CD4-positive, CD25-positive, alpha-beta regulatory T cell (primary cell): ENCODE measurements at regions not wholly inside any gene's neighbourhood (a gene's known extent, or its start where the extent isn't known, plus 50 kb on each side); places are given as distances from the start of the nearest gene placed in this dataset.
"Not testable (repeated sequence)": the region's sequence is repeated elsewhere in the genome, so short reads cannot be mapped to it uniquely, and the experiment has no call there.

ENCODE experiments used
- ATAC-seq, 2 donors: fragments of 150-1000 bp; cut with Tn5 transposase; one replicate each; pipeline ENCODE4 v1.10.0; 2021; ENCODE audit warnings: low read depth in 2 of 2, moderate number of reproducible peaks in 2 of 2, moderate library complexity in 1 of 2
- DNase-seq, 3 donors: peaks; one replicate each; pipeline versions ENCODE4 v3.0.0 to v3.0.0-alpha.2; 2012 to 2022; ENCODE audit warnings: mixed read lengths in 1 of 3
- H3K27ac ChIP-seq: one replicate; pipeline ENCODE4 v1.7.0; 2013; ENCODE audit warnings: mild to moderate bottlenecking, low read length; ENCODE audit not compliant: insufficient read depth, poor library complexity, severe bottlenecking
- H3K27me3 ChIP-seq: one replicate; pipeline ENCODE4 v1.7.0; 2013; ENCODE audit warnings: low read length; ENCODE audit not compliant: control insufficient read depth, insufficient read depth
- H3K36me3 ChIP-seq: one replicate; pipeline ENCODE4 v1.7.0; 2013; ENCODE audit warnings: mild to moderate bottlenecking, low read length, moderate library complexity; ENCODE audit not compliant: control insufficient read depth, insufficient read depth
- H3K4me1 ChIP-seq: 2 replicates; pipeline ENCODE4 v1.7.0; 2013; ENCODE audit warnings: mild to moderate bottlenecking, low read length; ENCODE audit not compliant: insufficient read depth, control insufficient read depth, poor library complexity, severe bottlenecking
- H3K4me3 ChIP-seq: one replicate; pipeline ENCODE4 v1.7.0; 2013; ENCODE audit warnings: low read depth, mild to moderate bottlenecking, low read length, moderate library complexity
- H3K9me3 ChIP-seq, 2 experiments: 1 replicate in 1 of 2; 2 replicates in 1 of 2; pipeline ENCODE4 v1.7.0; 2013; ENCODE audit warnings: low read length in 2 of 2, mild to moderate bottlenecking in 1 of 2, moderate library complexity in 1 of 2; ENCODE audit not compliant: control insufficient read depth in 2 of 2
- H3K27ac Mint-ChIP-seq, 3 donors: one replicate each; pipeline ENCODE4 v1.8.0; 2020 to 2022; ENCODE audit warnings: mild to moderate bottlenecking in 3 of 3, mixed read lengths in 3 of 3, moderate library complexity in 2 of 3
- H3K27me3 Mint-ChIP-seq: one replicate; pipeline ENCODE4 v1.8.0; 2022; ENCODE audit warnings: mild to moderate bottlenecking, mixed read lengths
- H3K36me3 Mint-ChIP-seq: one replicate; pipeline ENCODE4 v1.8.0; 2020; ENCODE audit warnings: mixed read lengths
- H3K4me1 Mint-ChIP-seq, 4 donors: one replicate each; pipeline ENCODE4 v1.8.0; 2020 to 2022; ENCODE audit warnings: mixed read lengths in 4 of 4, mild to moderate bottlenecking in 1 of 4
- H3K4me3 Mint-ChIP-seq, 4 donors: one replicate each; pipeline ENCODE4 v1.8.0; 2020 to 2022; ENCODE audit warnings: mild to moderate bottlenecking in 4 of 4, mixed read lengths in 4 of 4, moderate library complexity in 3 of 4
- H3K9me3 Mint-ChIP-seq, 7 donors: one replicate each; pipeline ENCODE4 v1.8.0; 2020 to 2022; ENCODE audit warnings: mixed read lengths in 7 of 7, mild to moderate bottlenecking in 3 of 7, moderate library complexity in 2 of 7

- not testable (repeated sequence) for H3K27ac Mint-ChIP-seq
These were observed 259.3 kb downstream of the NPIPA7 start for GRCh38 chr16:16638231-16638630.

DNA sequence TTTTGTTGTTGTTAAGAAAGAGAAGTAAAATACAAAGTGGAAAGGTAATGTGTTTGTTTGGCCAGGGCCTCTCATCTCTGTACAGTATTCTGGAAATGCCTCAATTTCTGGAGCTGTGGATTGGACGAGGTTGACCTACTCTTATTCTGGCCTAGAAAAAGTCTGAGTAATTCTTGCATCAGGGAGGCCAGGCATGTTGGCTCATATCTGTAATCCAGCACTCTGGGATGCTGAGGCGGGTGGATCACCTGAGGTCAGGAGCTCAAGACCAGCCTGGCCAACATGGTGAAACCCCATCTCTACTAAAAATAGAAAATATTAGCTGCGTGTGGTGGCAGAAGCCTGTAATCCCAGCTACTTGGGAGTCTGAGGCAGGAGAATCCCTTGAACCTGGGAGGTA is 259.8 kb downstream of the NPIPA7 start:
- not testable (repeated sequence) for H3K27me3 ChIP-seq, H3K27ac ChIP-seq, H3K27me3 Mint-ChIP-seq, H3K4me1 ChIP-seq, ATAC-seq, H3K36me3 ChIP-seq, DNase-seq, H3K9me3 ChIP-seq, H3K27ac Mint-ChIP-seq, H3K4me1 Mint-ChIP-seq, H3K4me3 ChIP-seq, H3K9me3 Mint-ChIP-seq, H3K36me3 Mint-ChIP-seq, H3K4me3 Mint-ChIP-seq

More at GRCh38 chr16:16638231-16638630, 259.3 kb downstream of the NPIPA7 start:
- not testable (repeated sequence) for H3K4me3 ChIP-seq, DNase-seq, H3K4me3 Mint-ChIP-seq, H3K36me3 ChIP-seq, H3K27ac ChIP-seq, H3K27me3 ChIP-seq, H3K27me3 Mint-ChIP-seq, H3K9me3 ChIP-seq, H3K4me1 ChIP-seq, H3K36me3 Mint-ChIP-seq, H3K9me3 Mint-ChIP-seq, ATAC-seq, H3K4me1 Mint-ChIP-seq

- H3K4me3 ChIP-seq, ATAC-seq, H3K36me3 ChIP-seq, H3K9me3 Mint-ChIP-seq, H3K4me1 ChIP-seq, H3K36me3 Mint-ChIP-seq, DNase-seq, H3K27ac ChIP-seq, H3K27me3 Mint-ChIP-seq, H3K4me3 Mint-ChIP-seq, H3K27me3 ChIP-seq, H3K27ac Mint-ChIP-seq, H3K9me3 ChIP-seq, H3K4me1 Mint-ChIP-seq: not testable (repeated sequence)
These were observed 264.9 kb downstream of the NPIPA7 start for GRCh38 chr16:16643828-16644227.

GRCh38 chr16:16648002-16648401 is 269.1 kb downstream of the NPIPA7 start:
- H3K36me3 ChIP-seq, H3K9me3 Mint-ChIP-seq, H3K27me3 ChIP-seq, H3K4me1 ChIP-seq, H3K27me3 Mint-ChIP-seq, DNase-seq, H3K4me3 ChIP-seq, H3K4me3 Mint-ChIP-seq, H3K4me1 Mint-ChIP-seq, H3K27ac Mint-ChIP-seq, H3K9me3 ChIP-seq, H3K36me3 Mint-ChIP-seq, ATAC-seq, H3K27ac ChIP-seq: not testable (repeated sequence)

DNA sequence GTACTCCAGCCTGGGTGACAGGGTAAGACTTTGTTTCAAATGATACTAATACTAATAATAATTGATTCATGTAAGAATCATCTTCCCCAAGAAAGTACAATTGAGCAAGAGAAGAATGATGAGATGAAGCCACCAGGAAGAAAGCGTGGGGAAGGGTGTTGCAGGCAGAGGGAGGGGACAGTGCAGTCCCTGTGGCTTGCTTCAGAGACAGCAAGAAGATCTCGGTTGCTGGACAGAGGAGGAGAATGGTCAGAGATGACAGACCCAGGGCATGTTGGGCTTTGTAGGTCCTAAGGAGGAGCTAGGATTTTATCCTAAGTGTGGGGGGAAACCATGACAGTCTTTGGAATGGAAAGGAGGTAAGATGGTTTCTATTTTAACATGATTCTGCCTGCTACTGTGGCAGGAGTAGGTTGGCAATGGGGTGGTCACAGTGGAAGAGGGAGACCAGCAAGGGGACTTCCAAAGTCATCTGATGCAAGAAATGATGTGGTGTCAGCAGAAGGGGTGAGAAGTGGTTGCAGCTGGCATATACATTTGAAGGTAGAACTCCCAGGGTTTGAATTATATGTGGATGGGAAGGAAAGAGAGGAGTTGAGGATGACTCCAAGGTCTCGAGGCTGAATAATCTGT is 293.4 kb downstream of the NPIPA7 start:
- not testable (repeated sequence) for H3K27ac ChIP-seq, H3K36me3 Mint-ChIP-seq, ATAC-seq, DNase-seq, H3K27me3 Mint-ChIP-seq, H3K27ac Mint-ChIP-seq, H3K4me3 Mint-ChIP-seq, H3K4me1 Mint-ChIP-seq, H3K4me1 ChIP-seq, H3K27me3 ChIP-seq, H3K9me3 Mint-ChIP-seq, H3K4me3 ChIP-seq, H3K9me3 ChIP-seq, H3K36me3 ChIP-seq

DNA sequence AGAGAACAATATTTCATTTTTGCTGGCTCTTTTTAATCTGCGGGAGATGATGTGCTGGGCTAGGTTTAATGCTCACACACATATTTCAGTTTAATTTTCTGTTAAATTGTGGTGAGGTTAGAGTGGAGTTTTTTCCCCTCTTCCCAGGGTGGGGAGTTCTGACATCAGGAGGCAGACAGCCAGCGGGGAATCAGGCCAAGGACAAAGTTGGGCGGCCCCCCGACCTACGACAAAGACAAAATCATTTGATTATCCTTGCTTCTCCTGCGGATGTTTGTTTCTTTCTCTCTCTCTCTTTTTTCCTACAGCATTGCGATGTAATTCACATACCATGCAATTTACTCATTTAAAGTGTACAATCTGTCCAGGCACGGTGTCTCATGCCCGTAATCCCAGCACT is 295.9 kb downstream of the NPIPA7 start:
- H3K27ac Mint-ChIP-seq, H3K36me3 Mint-ChIP-seq, DNase-seq: not testable (repeated sequence)

GRCh38 chr16:16721849-16722248 is 342.9 kb downstream of the NPIPA7 start:
- DNase-seq, H3K4me3 Mint-ChIP-seq, H3K36me3 ChIP-seq, H3K27ac Mint-ChIP-seq, H3K27ac ChIP-seq, H3K4me1 Mint-ChIP-seq, H3K9me3 ChIP-seq, H3K4me1 ChIP-seq, H3K27me3 ChIP-seq, H3K36me3 Mint-ChIP-seq, H3K27me3 Mint-ChIP-seq, H3K4me3 ChIP-seq, ATAC-seq, H3K9me3 Mint-ChIP-seq: not testable (repeated sequence)

More for the DNA sequence above, 295.9 kb downstream of the NPIPA7 start:
- not testable (repeated sequence) for ATAC-seq, H3K4me1 Mint-ChIP-seq, H3K9me3 ChIP-seq, H3K4me3 ChIP-seq, H3K36me3 ChIP-seq, H3K27ac ChIP-seq, H3K27me3 Mint-ChIP-seq, H3K27me3 ChIP-seq, H3K4me3 Mint-ChIP-seq, H3K4me1 ChIP-seq, H3K9me3 Mint-ChIP-seq

- H3K9me3 Mint-ChIP-seq, H3K27me3 Mint-ChIP-seq, H3K4me3 ChIP-seq: not testable (repeated sequence)
These were observed 343.7 kb downstream of the NPIPA7 start for GRCh38 chr16:16722666-16723065.

More at GRCh38 chr16:16722666-16723065, 343.7 kb downstream of the NPIPA7 start:
- H3K4me1 Mint-ChIP-seq, H3K36me3 ChIP-seq, H3K27ac ChIP-seq, H3K4me3 Mint-ChIP-seq, ATAC-seq, DNase-seq, H3K4me1 ChIP-seq, H3K27ac Mint-ChIP-seq, H3K9me3 ChIP-seq, H3K27me3 ChIP-seq, H3K36me3 Mint-ChIP-seq: not testable (repeated sequence)
